ENCODE measurements at regions not wholly inside any gene's neighbourhood (a gene's known extent, or its start where the extent isn't known, plus 50 kb on each side); places are given as distances from the start of the nearest gene placed in this dataset.
A peak's percentile ranks its signal among the peaks of the same experiment; 100 is the strongest.

DNA sequence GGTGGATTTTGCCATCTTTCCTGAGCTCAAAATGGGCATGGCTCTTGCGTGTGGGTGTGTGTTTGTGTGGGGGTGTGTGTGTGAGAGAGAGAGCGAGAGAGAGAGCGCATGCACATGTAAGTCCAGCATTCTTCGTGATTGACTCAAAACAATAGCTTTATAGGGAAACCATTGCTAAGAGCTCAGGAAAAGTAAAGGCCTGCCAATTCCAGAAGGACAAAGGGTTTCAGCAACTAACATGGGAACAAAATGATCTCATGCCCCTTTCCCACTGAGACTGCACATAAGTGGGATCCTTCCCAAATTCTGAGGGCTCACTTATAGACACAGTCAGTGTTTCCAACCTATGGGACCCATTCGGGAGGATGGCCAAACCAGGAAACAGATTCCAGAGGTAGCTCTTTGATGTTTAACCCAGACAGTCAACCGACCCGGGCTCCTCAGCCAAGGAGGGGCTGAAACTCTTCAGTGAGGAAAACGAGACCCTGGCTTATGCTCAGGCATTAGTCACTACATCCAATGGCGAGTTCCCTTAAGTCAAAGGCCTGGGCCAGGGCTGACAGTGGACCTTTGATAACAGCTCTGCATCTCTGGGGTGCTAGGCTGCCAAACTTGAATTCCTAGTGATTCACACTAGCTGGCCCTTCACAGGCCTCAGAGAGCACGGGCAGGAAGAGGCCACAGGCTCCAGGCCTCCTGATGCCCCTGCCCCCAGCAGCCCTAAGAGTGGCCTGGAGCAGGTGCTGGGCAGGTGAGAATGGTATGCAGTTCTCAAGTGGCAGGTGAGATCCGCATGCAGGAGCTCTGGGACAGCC, 305.0 kb upstream of the C2CD4B start:
- Histone ChIP-seq H3K4me3 (ENCODE audit: low read length) (no peak overlapping the region), H4K20me1 (ENCODE audit: insufficient read depth, low read length) (no peaks in the 10 kb centered on the region), H2AFZ (ENCODE audit: low read depth, low read length) (no peak overlapping the region), H3K27me3 (ENCODE audit: low read depth, low read length) (no peaks in the 10 kb centered on the region), H3K4me1 (ENCODE audit: low read length) (peaks cover 52% of the 10 kb centered on the region), H3K4me2 (ENCODE audit: low read length) (0 out of 2 replicates have a peak overlapping the region, but pooled peaks have one; percentile 71), H3K9ac (ENCODE audit: low read length) (no peak overlapping the region), H3K27ac (ENCODE audit: low read length) (no peak overlapping the region), H3K79me2 (ENCODE audit: low read length) (no peaks in the 10 kb centered on the region), H3K9me3 (ENCODE audit: insufficient read depth, low read length) (no peaks in the 10 kb centered on the region), H3K36me3 (replicated peaks; ENCODE audit: low read depth, low read length) (no peaks in the 10 kb centered on the region)
- no peak for TF ChIP-seq CTCF (IDR thresholded peaks at IDR 0.05; ENCODE audit: low read depth, low read length)

DNA sequence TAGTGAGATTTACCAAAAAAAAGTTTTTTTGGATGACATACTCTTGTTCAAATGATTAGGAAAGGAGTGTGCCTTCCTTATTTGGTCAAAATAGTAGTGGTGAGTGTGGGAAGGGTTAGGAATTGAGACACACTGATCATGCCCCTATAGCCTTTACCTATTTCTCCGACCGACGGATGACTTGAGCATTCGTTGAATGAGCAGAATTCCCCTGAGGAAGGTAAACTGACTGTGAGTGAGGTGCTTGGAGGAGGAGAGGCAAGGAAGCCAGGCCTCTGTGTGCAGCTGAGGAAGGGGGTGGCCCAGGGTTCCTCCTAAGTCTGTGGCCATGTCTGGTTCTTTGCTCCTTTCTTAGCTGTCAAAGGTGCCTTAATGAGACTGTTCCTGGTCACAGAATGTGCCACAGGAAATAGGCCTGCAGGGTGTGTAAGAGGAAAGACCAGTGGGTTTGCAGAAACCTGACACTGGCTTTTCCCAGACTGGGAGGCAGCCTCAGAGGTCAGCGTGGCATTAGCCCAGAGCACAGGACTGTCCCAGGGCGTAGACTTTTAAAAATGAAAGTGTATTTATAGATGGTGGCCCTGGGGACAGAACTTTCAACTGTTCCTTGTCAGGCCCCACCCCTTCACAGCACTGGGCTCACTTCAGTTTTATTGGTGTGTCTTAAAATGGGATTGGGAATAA, 307.7 kb upstream of the C2CD4B start:
- H4K20me1 ChIP-seq (ENCODE audit: insufficient read depth, low read length), result no peaks in the 10 kb centered on the region
- H3K36me3 ChIP-seq (replicated peaks; ENCODE audit: low read depth, low read length), result no peaks in the 10 kb centered on the region
- no peak overlapping the region for H3K9ac ChIP-seq (ENCODE audit: low read length)
- TF ChIP-seq EZH2phosphoT487 (IDR thresholded peaks at IDR 0.05; ENCODE audit: low read depth) (no peak), CTCF (IDR thresholded peaks at IDR 0.05; ENCODE audit: low read depth, low read length) (no peak)
- H3K79me2 ChIP-seq (ENCODE audit: low read length), result no peaks in the 10 kb centered on the region
- H2AFZ ChIP-seq (ENCODE audit: low read depth, low read length), result no peak overlapping the region
- H3K27me3 ChIP-seq (ENCODE audit: low read depth, low read length), result 0 out of 2 replicates have a peak, but pooled peaks cover 7% of the 10 kb centered on the region
- H3K27ac ChIP-seq (ENCODE audit: low read length), result no peak overlapping the region
- H3K4me1 ChIP-seq (ENCODE audit: low read length), result peaks cover 64% of the 10 kb centered on the region
- H3K4me3 ChIP-seq (ENCODE audit: low read length), result no peak overlapping the region
- H3K9me3 ChIP-seq (ENCODE audit: insufficient read depth, low read length), result no peaks in the 10 kb centered on the region
- H3K4me2 ChIP-seq (ENCODE audit: low read length), result peak overlapping the region; percentile 71

DNA sequence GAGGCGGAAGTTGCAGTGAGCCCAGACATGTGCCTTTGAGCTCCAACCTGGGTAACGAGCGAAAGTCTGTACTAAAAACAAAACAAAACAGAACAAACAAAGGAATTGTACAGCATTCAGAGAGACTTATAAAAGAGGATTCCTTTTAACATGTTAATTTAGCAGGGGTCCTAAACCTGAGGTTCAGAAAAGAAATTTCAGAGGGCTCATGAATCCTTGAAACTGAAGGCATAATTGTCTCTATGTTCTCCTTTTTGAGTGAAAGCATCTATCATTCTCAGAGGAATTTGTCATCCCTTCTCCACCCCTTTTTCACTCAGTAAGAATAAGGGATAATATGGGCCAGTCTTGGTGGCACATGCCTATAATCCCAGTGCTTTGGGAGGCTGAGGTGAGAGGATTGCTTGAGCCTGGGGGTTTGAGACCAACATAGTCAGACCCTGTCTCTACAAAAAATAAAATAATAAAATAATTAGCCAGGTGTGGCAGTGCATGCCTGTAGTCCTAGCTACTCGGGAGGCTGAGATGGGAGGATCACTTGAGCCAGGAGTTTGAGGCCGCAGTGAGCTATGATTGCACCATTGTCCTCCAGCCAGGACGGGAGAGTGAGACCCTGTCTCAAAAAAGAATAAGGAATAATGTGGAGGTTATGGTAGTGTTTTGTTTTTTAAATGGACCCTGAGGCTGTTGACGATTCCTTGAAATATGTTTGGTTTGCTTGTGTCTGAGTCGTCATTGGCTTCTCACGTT, 309.1 kb upstream of the C2CD4B start:
- Histone ChIP-seq H3K27me3 (ENCODE audit: low read depth, low read length) (0 out of 2 replicates have a peak, but pooled peaks cover 7% of the 10 kb centered on the region), H3K9ac (ENCODE audit: low read length) (no peak overlapping the region), H4K20me1 (ENCODE audit: insufficient read depth, low read length) (no peaks in the 10 kb centered on the region), H3K4me1 (ENCODE audit: low read length) (peaks cover 64% of the 10 kb centered on the region), H3K79me2 (ENCODE audit: low read length) (no peaks in the 10 kb centered on the region), H3K36me3 (replicated peaks; ENCODE audit: low read depth, low read length) (no peaks in the 10 kb centered on the region), H3K4me2 (ENCODE audit: low read length) (peak overlapping the region; percentile 71), H3K4me3 (ENCODE audit: low read length) (peak overlapping the region; percentile 42), H3K9me3 (ENCODE audit: insufficient read depth, low read length) (no peaks in the 10 kb centered on the region), H2AFZ (ENCODE audit: low read depth, low read length) (no peak overlapping the region), H3K27ac (ENCODE audit: low read length) (no peak overlapping the region)
- TF ChIP-seq EZH2phosphoT487 (IDR thresholded peaks at IDR 0.05; ENCODE audit: low read depth), result no peak
- no peak for TF ChIP-seq CTCF (IDR thresholded peaks at IDR 0.05; ENCODE audit: low read depth, low read length)

DNA sequence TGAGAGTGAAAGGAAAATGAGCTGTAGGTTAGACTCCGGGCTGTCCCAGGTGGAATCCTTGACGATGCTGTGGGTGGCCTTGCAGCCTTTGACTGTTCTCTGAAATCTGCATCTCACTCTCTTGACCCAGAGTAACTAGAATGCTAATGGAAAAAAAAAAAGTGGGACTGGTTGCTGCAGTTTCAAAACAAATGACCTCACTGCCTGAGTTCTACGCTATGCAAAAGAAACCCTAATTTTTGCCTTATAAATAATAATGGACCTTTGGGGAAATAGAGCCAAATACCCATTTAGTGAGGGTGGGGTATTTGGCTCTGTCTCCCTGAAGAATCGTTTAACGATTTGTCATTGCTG, 309.7 kb upstream of the C2CD4B start:
- TF ChIP-seq EZH2phosphoT487 (IDR thresholded peaks at IDR 0.05; ENCODE audit: low read depth), result no peak
- TF ChIP-seq CTCF (IDR thresholded peaks at IDR 0.05; ENCODE audit: low read depth, low read length), result no peak
- H3K4me1 ChIP-seq (ENCODE audit: low read length), result peaks cover 64% of the 10 kb centered on the region
- peak overlapping the region; percentile 42 for H3K4me3 ChIP-seq (ENCODE audit: low read length)
- H3K36me3 ChIP-seq (replicated peaks; ENCODE audit: low read depth, low read length), result no peaks in the 10 kb centered on the region
- no peaks in the 10 kb centered on the region for H3K9me3 ChIP-seq (ENCODE audit: insufficient read depth, low read length)
- H3K79me2 ChIP-seq (ENCODE audit: low read length), result no peaks in the 10 kb centered on the region
- H2AFZ ChIP-seq (ENCODE audit: low read depth, low read length), result no peak overlapping the region
- H3K4me2 ChIP-seq (ENCODE audit: low read length), result peak overlapping the region; percentile 71
- H4K20me1 ChIP-seq (ENCODE audit: insufficient read depth, low read length), result no peaks in the 10 kb centered on the region
- no peak overlapping the region for H3K27ac ChIP-seq (ENCODE audit: low read length)
- H3K27me3 ChIP-seq (ENCODE audit: low read depth, low read length), result 0 out of 2 replicates have a peak, but pooled peaks cover 7% of the 10 kb centered on the region
- H3K9ac ChIP-seq (ENCODE audit: low read length), result no peak overlapping the region

Measured in OCI-LY3 (cell line).